Osteocyte (in vitro differentiated cells): ENCODE measurements at regions not wholly inside any gene's neighbourhood (a gene's known extent, or its start where the extent isn't known, plus 50 kb on each side); places are given as distances from the start of the nearest gene placed in this dataset.

Experiments used
- DNase-seq: peaks from one replicate; pipeline ENCODE4 v3.0.0; 2021; ENCODE audit warnings: mixed read lengths; ENCODE audit not compliant: unreplicated experiment; ENCODE audit errors: extremely low spot score
- H3K27ac Mint-ChIP-seq: one replicate; pipeline ENCODE4 v1.8.0; 2021; ENCODE audit warnings: mild to moderate bottlenecking, mixed read lengths; ENCODE audit not compliant: unreplicated experiment
- H3K27me3 Mint-ChIP-seq: one replicate; pipeline ENCODE4 v1.8.0; 2021; ENCODE audit warnings: mixed read lengths; ENCODE audit not compliant: unreplicated experiment
- H3K36me3 Mint-ChIP-seq: one replicate; pipeline ENCODE4 v1.8.0; 2021; ENCODE audit warnings: mixed read lengths; ENCODE audit not compliant: unreplicated experiment
- H3K4me1 Mint-ChIP-seq: one replicate; pipeline ENCODE4 v1.8.0; 2021; ENCODE audit warnings: mixed read lengths; ENCODE audit not compliant: unreplicated experiment
- H3K4me3 Mint-ChIP-seq: one replicate; pipeline ENCODE4 v1.8.0; 2021; ENCODE audit warnings: mild to moderate bottlenecking, moderate library complexity, mixed read lengths; ENCODE audit not compliant: unreplicated experiment
- H3K9me3 Mint-ChIP-seq: one replicate; pipeline ENCODE4 v1.8.0; 2021; ENCODE audit warnings: mixed read lengths; ENCODE audit not compliant: unreplicated experiment
- CTCF ChIP-seq: fragments of 200-600 bp; sonication (generic); IDR thresholded peaks from 2 replicates; pipeline ENCODE4 v1.5.0; 2021; ENCODE audit warnings: antibody characterized with exemption, mild to moderate bottlenecking, moderate library complexity

- Mint-ChIP-seq H3K9me3 (no peaks in the 10 kb centered on the region), H3K27me3 (no peaks in the 10 kb centered on the region), H3K27ac (no peak overlapping the region)
Measured at GRCh38 chr1:191901651-191902050, 256.6 kb upstream of the RGS18 start.

GRCh38 chr1:191904991-191905390, 253.3 kb upstream of the RGS18 start:
- no peak for DNase-seq
- Mint-ChIP-seq H3K27me3 (no peaks in the 10 kb centered on the region), H3K9me3 (no peaks in the 10 kb centered on the region), H3K4me1 (no peaks in the 10 kb centered on the region), H3K4me3 (no peak overlapping the region), H3K36me3 (no peaks in the 10 kb centered on the region), H3K27ac (no peak overlapping the region)
- TF ChIP-seq CTCF, result no peak

More at GRCh38 chr1:191901651-191902050, 256.6 kb upstream of the RGS18 start:
- no peak for DNase-seq
- Mint-ChIP-seq H3K4me1 (no peaks in the 10 kb centered on the region), H3K36me3 (no peaks in the 10 kb centered on the region), H3K4me3 (no peak overlapping the region)
- no peak for TF ChIP-seq CTCF

GRCh38 chr1:191905781-191906180, 252.5 kb upstream of the RGS18 start:
- Mint-ChIP-seq H3K4me1 (no peaks in the 10 kb centered on the region), H3K27me3 (no peaks in the 10 kb centered on the region), H3K27ac (no peak overlapping the region), H3K9me3 (peaks cover 7% of the 10 kb centered on the region), H3K4me3 (no peak overlapping the region), H3K36me3 (no peaks in the 10 kb centered on the region)
- no peak for DNase-seq
- TF ChIP-seq CTCF, result no peak

GRCh38 chr1:191907121-191907520, 251.1 kb upstream of the RGS18 start:
- Mint-ChIP-seq H3K27ac (no peak overlapping the region), H3K27me3 (no peaks in the 10 kb centered on the region), H3K4me1 (no peaks in the 10 kb centered on the region), H3K36me3 (no peaks in the 10 kb centered on the region), H3K4me3 (no peak overlapping the region), H3K9me3 (peaks cover 15% of the 10 kb centered on the region)
- DNase-seq, result no peak
- no peak for TF ChIP-seq CTCF

GRCh38 chr1:191910245-191910644, 248.0 kb upstream of the RGS18 start:
- no peak overlapping the region for H3K27ac Mint-ChIP-seq
- no peak for TF ChIP-seq CTCF
- peaks cover 15% of the 10 kb centered on the region for H3K9me3 Mint-ChIP-seq
- H3K36me3 Mint-ChIP-seq, result no peaks in the 10 kb centered on the region
- no peak overlapping the region for H3K4me3 Mint-ChIP-seq
- H3K27me3 Mint-ChIP-seq, result no peaks in the 10 kb centered on the region
- peaks cover 13% of the 10 kb centered on the region for H3K4me1 Mint-ChIP-seq
- no peak for DNase-seq
